ENCODE measurements at regions not wholly inside any gene's neighbourhood (a gene's known extent, or its start where the extent isn't known, plus 50 kb on each side); places are given as distances from the start of the nearest gene placed in this dataset.

GRCh38 chr18:78031991-78032390 is 782.3 kb downstream of the GALR1 start:
- TF ChIP-seq YY1 (IDR thresholded peaks at IDR 0.05; ENCODE audit: insufficient read depth, insufficient read length) (no peak), SUZ12 (IDR thresholded peaks at IDR 0.05; ENCODE audit: extremely low read depth, insufficient read depth, insufficient read length) (no peak)
